GM12874 (cell line): ENCODE measurements at regions not wholly inside any gene's neighbourhood (a gene's known extent, or its start where the extent isn't known, plus 50 kb on each side); places are given as distances from the start of the nearest gene placed in this dataset.
A peak's percentile ranks its signal among the peaks of the same experiment; 100 is the strongest.

ENCODE experiments used
- TF ChIP-seq, protein P1 (sequence below): IDR thresholded peaks from 2 replicates; pipeline ENCODE4 v1.5.1; 2011; ENCODE audit warnings: low read depth, mild to moderate bottlenecking, control low read depth, low read length, moderate library complexity; ENCODE audit not compliant: insufficient read depth

DNA sequence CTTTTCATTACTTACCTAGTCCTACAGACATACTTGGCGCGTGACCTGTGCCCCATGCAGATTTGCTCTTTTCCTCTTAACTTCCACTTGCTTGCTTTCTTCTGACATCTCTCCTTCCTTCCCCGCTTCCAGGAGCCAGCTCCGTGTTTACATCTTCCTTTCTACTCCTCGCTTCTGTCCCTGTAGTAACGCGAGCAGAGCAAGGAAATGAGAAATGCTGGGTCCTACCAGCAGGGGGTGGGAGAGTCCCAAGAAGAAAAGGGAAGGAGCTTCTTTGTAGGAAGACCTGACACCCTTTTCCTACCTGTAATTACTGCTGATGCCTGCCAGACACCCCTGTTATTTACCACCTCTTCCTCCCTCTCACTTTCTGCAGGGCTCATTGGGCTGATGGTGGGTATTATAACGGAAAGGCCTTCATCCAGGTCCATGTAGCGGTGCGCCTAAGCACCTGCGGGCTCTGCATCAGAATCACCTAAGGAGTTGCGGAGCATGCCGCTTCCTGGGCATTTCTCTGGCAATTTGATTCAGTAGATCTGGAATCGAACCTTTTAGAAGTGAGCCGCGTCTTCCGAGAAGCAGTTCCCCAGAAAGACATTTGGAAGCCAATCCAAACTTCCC, 1260.8 kb upstream of the WWC1 start:
- TF ChIP-seq, protein P1, sequence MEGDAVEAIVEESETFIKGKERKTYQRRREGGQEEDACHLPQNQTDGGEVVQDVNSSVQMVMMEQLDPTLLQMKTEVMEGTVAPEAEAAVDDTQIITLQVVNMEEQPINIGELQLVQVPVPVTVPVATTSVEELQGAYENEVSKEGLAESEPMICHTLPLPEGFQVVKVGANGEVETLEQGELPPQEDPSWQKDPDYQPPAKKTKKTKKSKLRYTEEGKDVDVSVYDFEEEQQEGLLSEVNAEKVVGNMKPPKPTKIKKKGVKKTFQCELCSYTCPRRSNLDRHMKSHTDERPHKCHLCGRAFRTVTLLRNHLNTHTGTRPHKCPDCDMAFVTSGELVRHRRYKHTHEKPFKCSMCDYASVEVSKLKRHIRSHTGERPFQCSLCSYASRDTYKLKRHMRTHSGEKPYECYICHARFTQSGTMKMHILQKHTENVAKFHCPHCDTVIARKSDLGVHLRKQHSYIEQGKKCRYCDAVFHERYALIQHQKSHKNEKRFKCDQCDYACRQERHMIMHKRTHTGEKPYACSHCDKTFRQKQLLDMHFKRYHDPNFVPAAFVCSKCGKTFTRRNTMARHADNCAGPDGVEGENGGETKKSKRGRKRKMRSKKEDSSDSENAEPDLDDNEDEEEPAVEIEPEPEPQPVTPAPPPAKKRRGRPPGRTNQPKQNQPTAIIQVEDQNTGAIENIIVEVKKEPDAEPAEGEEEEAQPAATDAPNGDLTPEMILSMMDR, result peak; percentile 15; the same call in 1 of the 2 replicates

DNA sequence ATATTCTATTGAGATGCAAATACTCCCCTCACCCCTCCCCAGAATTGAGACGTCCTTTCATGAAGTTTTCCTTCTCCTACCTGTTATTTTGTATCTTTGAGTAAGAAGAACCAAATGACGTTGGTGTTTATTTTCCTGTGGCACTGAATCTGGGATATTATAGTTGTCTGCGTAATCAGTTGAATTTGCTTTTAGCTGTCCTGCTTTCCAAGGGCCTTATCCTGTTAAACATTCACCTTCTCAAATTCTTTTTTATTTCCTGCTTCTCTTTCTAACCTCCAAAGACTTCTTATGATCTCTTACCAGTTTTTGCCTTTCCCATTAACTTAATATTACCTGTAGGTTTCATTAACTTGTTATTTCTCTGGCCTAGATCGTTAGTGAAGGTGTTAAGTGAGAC, 1254.9 kb upstream of the WWC1 start:
- TF ChIP-seq, protein P1, result no peak

DNA sequence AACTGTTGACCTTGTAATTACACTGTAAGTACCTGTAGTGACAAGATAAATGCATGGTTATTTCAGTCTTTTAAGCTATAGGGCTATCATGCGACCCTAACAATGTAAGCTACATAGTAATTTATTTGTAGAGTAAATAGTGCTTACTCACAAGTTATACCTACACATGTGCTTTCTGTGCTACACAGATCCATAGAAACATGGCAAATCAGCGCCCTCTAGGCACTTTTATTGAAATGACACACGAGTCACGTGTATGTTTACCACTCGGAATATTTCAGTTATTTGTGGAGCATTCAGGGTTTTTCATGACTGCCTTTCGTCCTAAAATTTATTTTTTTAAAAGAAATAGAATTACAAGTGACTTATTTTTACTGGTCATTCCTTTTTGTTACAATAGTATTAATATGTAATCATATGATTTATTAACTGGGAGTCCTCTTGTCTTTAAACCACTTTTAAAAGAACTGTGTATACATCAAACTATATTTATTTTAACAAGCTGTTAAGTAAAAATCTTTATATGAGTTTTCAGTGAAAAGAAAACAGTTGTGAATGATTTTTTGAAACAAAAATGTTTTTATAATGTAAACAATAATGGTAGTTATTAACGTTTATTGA, 1242.3 kb upstream of the WWC1 start:
- TF ChIP-seq, protein P1, result peak; percentile 31; the same call in 1 of the 2 replicates

DNA sequence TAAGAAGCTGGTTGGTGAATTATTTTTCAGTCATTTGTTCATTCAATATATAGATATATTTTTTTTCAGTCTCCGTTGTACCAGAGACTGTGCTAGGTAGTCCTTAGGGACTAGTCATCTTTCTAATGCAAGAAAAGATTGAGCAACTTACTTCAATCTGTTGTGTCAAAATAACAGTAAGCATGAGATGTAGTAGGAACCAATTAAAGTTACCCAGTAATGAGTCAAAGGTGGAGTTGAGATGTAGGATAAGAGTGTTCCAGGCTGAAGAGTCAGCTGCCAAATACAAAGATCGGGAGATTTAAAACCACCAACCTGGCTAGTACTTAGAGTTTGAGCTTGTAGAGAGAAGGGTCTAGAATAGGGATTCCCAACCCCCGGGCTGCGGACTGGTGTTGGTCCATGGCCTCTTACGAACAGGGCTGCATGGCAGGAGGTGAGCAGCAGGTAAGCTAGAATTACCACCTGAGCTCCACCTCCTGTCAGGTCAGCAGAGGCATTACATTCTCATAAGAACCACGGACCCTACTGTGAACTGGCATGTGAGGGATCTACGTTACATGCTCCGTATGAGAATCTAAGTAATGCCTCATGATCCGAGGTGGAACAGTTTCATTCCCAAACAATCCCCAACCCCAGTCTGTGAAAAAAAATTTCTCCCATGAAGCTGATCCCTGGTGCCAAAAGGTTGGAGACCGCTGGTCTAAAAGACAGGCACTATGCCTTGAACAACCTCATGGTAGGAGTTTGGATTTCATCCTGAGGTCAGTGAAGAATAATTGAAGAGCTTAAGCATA, 1241.5 kb upstream of the WWC1 start:
- TF ChIP-seq, protein P1, result no peak

DNA sequence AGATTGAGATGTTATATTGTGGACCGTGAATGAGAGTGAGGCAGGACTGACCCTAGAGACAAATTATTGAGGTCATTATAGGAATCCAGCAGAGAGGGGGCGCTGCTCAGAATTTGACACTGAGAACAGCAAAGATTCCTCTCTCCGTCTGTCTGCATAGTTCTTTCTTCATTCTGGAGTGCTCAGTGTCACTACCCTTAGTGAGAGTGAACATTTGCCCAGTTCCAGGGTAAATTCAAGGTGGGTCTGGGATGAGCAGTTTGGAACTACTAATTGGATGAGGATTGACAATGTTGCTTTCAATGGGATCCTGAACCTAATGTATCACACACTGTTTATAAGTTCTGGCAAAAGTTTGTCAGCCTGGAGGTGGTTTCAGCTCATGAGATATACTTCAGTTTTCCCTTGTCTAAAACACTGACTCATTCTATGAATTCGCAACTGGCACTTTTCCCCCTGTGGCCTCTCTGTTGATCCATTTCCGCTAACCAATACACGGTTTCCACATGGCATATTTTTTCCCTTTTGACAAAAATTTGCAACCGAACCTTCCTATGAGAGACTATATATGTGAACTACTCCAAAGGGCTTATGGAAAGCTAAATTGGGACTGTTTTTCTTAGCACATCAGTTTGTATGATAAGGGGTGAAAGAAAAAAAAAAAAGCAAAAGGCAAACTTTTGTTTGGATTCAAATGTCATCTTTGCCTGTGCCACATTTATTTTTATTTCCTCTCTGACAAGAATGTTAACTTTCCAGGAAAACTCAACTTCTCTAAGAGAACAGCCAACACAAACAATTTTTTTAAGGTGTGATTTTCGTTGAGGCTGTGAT, 1240.7 kb upstream of the WWC1 start:
- TF ChIP-seq, protein P1, result 0 out of 2 replicates have a peak, but pooled peaks have one; percentile 6

DNA sequence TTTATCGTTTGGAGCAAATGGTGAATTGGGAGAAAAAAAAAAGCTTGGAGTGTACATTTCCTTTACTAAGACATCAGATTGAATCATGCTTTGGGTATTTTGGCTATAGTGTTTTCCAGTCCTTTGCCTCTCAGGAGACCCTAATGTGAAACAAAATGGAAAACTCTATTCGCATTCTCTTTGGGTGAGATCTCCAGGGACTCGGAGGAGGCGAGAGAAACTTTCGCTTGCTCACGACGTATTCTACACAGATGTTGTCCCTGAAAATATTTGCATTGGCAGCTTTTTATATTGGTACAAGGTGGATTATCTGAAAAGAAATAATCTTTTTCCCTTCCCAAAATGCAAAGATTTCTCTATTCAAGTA, 1240.1 kb upstream of the WWC1 start:
- TF ChIP-seq, protein P1, result no peak

DNA sequence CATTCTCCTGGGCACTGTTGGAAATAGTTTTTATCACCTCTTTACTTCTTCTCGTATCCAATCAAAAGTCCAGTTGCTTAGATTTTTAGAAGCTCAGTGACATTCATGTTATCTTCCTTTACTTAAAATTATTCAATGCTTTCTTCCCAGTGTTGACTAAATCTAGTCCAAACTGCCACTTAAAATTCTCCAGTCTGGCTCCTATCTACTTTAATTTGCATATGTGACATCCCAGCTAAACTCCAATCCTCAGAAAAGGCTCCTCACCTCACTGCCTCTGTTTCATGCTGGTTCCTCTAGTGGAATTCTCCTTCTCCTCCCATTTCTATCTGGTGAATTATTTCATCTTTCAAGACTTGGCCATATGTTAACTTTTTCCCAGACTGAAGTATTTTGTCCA, 1238.7 kb upstream of the WWC1 start:
- TF ChIP-seq, protein P1, result no peak
